ENCODE measurements at regions not wholly inside any gene's neighbourhood (a gene's known extent, or its start where the extent isn't known, plus 50 kb on each side); places are given as distances from the start of the nearest gene placed in this dataset.

DNA sequence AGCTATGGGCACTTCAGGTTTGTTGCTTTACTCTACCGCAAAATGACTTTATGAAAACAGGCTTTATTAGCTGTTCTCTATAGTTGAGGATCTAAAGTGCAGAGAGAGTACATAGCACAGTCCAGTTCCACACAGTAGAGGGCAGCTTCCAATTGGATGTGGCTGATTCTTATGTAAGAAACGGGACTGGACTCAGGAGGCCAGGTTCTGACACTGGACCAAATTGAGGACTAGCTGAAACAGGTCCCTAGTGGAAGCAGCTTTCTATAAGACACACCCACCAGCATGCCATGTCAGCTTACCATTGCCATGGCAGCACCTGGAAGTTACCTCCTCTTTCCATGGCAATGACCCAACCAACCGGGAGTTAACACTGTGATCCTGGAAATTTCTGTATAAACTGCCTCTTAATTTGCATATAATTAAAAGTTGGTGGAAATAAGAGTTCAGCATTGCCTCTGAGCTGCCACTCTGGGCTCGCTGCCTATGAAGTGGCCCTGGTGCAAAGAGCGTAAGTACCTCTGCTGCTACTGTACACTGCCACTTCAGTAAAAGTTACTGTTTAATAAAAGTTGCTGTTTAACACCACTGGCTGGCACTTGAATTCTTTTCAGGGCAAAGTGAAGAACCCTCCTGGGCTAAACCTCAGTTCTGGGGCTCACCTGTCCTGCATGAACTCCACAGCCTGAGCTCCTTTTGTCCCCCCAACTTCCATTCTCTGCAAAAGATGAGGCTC lies 211.9 kb upstream of the SLC10A2 start:
- intact Hi-C loops (cut with micrococcal nuclease), result no loop called here
- Histone ChIP-seq H3K9me3 (replicated peaks) (no peaks in the 10 kb centered on the region), H3K27ac (replicated peaks) (no peak overlapping the region), H3K36me3 (no peaks in the 10 kb centered on the region), H3K4me3 (no peak overlapping the region), H3K27me3 (ENCODE audit: low read depth) (no peaks in the 10 kb centered on the region), H3K4me1 (no peaks in the 10 kb centered on the region)
- DNase-seq, result no peak
- TF ChIP-seq, protein P1, sequence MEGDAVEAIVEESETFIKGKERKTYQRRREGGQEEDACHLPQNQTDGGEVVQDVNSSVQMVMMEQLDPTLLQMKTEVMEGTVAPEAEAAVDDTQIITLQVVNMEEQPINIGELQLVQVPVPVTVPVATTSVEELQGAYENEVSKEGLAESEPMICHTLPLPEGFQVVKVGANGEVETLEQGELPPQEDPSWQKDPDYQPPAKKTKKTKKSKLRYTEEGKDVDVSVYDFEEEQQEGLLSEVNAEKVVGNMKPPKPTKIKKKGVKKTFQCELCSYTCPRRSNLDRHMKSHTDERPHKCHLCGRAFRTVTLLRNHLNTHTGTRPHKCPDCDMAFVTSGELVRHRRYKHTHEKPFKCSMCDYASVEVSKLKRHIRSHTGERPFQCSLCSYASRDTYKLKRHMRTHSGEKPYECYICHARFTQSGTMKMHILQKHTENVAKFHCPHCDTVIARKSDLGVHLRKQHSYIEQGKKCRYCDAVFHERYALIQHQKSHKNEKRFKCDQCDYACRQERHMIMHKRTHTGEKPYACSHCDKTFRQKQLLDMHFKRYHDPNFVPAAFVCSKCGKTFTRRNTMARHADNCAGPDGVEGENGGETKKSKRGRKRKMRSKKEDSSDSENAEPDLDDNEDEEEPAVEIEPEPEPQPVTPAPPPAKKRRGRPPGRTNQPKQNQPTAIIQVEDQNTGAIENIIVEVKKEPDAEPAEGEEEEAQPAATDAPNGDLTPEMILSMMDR (IDR thresholded peaks at IDR 0.05; ENCODE audit: borderline replicate concordance), result no peak

- no peak overlapping the region for H3K4me3 ChIP-seq
- H3K27me3 ChIP-seq (ENCODE audit: low read depth), result no peaks in the 10 kb centered on the region
- H3K36me3 ChIP-seq, result no peaks in the 10 kb centered on the region
- DNase-seq, result no peak
- H3K9me3 ChIP-seq (replicated peaks), result no peaks in the 10 kb centered on the region
- intact Hi-C loops (cut with micrococcal nuclease), result no loop called here
- TF ChIP-seq, protein P1 (IDR thresholded peaks at IDR 0.05; ENCODE audit: borderline replicate concordance), result no peak
- no peaks in the 10 kb centered on the region for H3K4me1 ChIP-seq
- H3K27ac ChIP-seq (replicated peaks), result no peak overlapping the region
Observed at GRCh38 chr13:103276775-103277498, 210.7 kb upstream of the SLC10A2 start.

DNA sequence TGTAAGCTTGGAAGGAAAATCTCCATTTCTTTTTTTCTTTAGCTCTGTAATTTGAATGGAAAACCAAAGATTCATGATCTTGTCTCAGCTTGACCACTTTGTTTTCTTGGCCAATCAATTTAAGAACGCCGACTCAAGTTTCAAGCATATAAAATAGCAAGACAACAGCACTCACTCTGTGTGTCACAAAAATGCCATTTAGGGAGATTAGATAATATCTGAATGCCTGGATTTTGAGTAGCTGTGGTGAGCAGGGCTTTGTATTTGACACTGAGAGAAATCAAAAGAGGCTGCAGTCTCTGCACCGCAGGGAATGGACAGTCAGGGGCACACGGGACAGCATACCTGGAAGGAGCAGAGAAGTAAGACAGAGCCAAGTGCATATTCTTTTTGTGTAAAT lies 209.5 kb upstream of the SLC10A2 start:
- TF ChIP-seq, protein P1 (IDR thresholded peaks at IDR 0.05; ENCODE audit: borderline replicate concordance), result no peak
- no peak for DNase-seq
- Histone ChIP-seq H3K27ac (replicated peaks) (no peak overlapping the region), H3K27me3 (ENCODE audit: low read depth) (no peaks in the 10 kb centered on the region), H3K36me3 (no peaks in the 10 kb centered on the region), H3K4me1 (no peaks in the 10 kb centered on the region), H3K9me3 (replicated peaks) (no peaks in the 10 kb centered on the region), H3K4me3 (no peak overlapping the region)
- intact Hi-C loops (cut with micrococcal nuclease), result no loop called here

GRCh38 chr13:103275081-103275480 lies 208.9 kb upstream of the SLC10A2 start:
- no peaks in the 10 kb centered on the region for H3K27me3 ChIP-seq (ENCODE audit: low read depth)
- TF ChIP-seq, protein P1 (IDR thresholded peaks at IDR 0.05; ENCODE audit: borderline replicate concordance), result no peak
- H3K4me3 ChIP-seq, result no peak overlapping the region
- H3K9me3 ChIP-seq (replicated peaks), result no peaks in the 10 kb centered on the region
- no peak for DNase-seq
- H3K27ac ChIP-seq (replicated peaks), result no peak overlapping the region
- intact Hi-C loops (cut with micrococcal nuclease), result no loop called here
- H3K36me3 ChIP-seq, result no peaks in the 10 kb centered on the region
- H3K4me1 ChIP-seq, result no peaks in the 10 kb centered on the region

GRCh38 chr13:103273825-103274224 lies 207.6 kb upstream of the SLC10A2 start:
- TF ChIP-seq, protein P1 (IDR thresholded peaks at IDR 0.05; ENCODE audit: borderline replicate concordance), result no peak
- no peak for DNase-seq
- intact Hi-C loops (cut with micrococcal nuclease), result no loop called here
- Histone ChIP-seq H3K36me3 (no peaks in the 10 kb centered on the region), H3K9me3 (replicated peaks) (no peaks in the 10 kb centered on the region), H3K4me3 (no peak overlapping the region), H3K27ac (replicated peaks) (no peak overlapping the region), H3K4me1 (no peaks in the 10 kb centered on the region), H3K27me3 (ENCODE audit: low read depth) (no peaks in the 10 kb centered on the region)
